HFF-Myc (cell line): ENCODE measurements at regions not wholly inside any gene's neighbourhood (a gene's known extent, or its start where the extent isn't known, plus 50 kb on each side); places are given as distances from the start of the nearest gene placed in this dataset.

ENCODE experiments used
- DNase-seq: peaks from one replicate; pipeline ENCODE4 v3.0.0-alpha.2; 2011; ENCODE audit warnings: low read depth; ENCODE audit errors: extremely low read depth
- H3K4me3 ChIP-seq: replicated peaks from 2 replicates; pipeline ENCODE4 v1.5.1; 2011; ENCODE audit warnings: low read depth, mild to moderate bottlenecking, control low read depth, low read length
- TF ChIP-seq, protein P1 (sequence below): IDR thresholded peaks from 2 replicates; pipeline ENCODE4 v1.5.1; 2012; ENCODE audit warnings: mild to moderate bottlenecking, low read depth, low read length, control low read depth; ENCODE audit errors: missing control alignments

DNA sequence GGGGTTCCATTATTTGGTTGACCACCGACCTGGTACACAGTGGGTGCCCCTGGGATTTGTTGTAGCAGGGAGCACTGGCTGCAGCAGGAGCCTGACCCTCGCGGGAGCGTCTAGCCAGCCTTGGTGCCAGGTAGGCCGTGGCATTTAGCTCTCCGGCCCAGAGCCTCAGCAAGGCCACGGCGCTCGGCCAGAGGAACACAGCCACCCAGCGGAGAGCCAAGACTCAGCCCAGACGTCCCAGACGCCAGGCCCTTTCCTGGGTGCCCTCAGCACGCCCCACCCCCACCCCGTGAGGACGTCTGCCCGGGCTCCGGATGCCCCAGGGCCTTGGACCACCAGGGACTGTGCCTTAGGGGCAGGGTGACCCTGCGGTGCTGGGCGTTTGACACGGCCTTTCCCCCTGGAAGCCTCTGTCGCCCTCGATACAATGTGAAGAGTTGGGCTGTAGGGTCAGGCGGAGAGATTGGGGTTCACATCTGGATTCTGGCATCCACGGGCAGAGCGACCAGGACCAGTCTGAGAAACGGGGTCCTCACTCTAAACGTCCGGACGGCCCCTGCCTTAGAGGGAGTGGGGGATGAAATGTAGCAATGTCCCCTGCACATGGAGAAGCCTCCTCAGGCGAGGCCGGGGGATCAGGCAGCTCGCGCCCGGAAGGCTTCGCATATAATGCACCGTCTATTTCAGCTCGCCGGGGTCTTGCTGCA is 99.2 kb upstream of the FGF3 start:
- TF ChIP-seq, protein P1, sequence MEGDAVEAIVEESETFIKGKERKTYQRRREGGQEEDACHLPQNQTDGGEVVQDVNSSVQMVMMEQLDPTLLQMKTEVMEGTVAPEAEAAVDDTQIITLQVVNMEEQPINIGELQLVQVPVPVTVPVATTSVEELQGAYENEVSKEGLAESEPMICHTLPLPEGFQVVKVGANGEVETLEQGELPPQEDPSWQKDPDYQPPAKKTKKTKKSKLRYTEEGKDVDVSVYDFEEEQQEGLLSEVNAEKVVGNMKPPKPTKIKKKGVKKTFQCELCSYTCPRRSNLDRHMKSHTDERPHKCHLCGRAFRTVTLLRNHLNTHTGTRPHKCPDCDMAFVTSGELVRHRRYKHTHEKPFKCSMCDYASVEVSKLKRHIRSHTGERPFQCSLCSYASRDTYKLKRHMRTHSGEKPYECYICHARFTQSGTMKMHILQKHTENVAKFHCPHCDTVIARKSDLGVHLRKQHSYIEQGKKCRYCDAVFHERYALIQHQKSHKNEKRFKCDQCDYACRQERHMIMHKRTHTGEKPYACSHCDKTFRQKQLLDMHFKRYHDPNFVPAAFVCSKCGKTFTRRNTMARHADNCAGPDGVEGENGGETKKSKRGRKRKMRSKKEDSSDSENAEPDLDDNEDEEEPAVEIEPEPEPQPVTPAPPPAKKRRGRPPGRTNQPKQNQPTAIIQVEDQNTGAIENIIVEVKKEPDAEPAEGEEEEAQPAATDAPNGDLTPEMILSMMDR, result no peak
- H3K4me3 ChIP-seq, result no peak overlapping the region
- DNase-seq, result no peak

DNA sequence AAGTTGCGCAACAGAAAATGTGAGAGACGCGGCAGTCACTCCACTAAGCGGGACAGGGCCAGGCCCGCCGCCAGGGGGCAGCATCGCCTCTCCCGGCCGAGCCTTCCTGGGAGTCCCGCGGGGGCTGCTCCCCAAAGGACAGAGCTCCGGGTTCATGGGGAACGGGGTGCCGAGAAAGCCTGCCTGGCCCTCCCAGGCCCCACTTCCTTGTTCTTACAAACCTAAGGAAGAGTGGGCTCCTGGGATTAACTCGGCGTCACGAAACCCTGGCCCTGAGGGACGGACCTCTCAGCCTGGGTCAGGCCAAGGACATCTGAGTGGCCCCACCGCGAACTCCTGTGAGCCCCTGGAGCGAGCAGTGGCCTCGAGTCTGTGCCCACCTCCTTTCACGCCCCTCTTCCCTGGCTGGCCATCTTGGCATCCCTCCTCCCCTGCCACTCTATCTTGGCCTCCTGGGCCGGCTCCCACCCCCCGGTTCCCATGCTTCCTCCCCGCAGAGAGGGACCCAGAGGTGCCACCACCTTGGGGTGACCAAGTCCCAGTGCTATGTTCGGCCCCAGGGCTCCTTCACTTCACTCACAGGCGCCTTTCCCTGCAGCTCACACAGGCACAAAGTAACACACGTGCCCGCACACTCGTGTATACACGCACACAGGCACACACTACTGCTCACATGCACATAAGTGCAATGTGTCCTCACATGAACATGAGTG is 99.9 kb upstream of the FGF3 start:
- no peak overlapping the region for H3K4me3 ChIP-seq
- TF ChIP-seq, protein P1, result peak; percentile 92
- no peak for DNase-seq

DNA sequence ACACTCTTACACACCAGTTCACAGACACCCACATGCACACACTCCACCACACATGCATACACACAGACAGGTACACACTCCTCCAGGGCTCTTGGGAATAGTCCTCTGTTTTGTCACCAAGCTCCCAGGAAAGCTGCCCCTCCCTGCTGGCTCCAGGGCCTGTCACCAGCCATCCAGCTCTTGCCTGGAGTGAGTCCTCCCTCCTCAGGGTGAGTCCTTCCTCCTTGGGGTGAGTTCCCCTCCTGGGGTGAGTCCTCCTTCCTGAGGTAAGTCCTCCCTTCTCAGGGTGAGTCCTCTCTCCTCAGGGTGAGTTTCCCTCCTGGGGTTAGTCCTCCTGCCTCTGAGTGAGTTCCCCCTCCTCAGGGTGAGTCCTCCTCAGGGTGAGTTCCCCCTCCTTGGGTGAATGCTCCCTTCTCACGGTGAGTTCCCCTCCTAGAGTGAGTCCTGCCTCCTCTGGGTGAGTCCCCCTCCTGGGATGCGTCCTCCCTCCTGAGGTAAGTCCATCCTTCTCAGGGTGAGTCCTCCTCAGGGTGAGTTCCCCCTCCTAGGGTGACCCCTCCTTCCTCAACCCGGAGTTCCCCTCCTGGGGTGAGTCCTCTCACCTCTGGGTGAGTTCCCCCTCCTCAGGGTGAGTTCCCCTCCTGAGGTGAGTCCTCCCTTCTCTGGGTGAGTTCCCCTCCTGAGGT is 100.6 kb upstream of the FGF3 start:
- H3K4me3 ChIP-seq, result no peak overlapping the region
- DNase-seq, result no peak
- TF ChIP-seq, protein P1, result no peak

DNA sequence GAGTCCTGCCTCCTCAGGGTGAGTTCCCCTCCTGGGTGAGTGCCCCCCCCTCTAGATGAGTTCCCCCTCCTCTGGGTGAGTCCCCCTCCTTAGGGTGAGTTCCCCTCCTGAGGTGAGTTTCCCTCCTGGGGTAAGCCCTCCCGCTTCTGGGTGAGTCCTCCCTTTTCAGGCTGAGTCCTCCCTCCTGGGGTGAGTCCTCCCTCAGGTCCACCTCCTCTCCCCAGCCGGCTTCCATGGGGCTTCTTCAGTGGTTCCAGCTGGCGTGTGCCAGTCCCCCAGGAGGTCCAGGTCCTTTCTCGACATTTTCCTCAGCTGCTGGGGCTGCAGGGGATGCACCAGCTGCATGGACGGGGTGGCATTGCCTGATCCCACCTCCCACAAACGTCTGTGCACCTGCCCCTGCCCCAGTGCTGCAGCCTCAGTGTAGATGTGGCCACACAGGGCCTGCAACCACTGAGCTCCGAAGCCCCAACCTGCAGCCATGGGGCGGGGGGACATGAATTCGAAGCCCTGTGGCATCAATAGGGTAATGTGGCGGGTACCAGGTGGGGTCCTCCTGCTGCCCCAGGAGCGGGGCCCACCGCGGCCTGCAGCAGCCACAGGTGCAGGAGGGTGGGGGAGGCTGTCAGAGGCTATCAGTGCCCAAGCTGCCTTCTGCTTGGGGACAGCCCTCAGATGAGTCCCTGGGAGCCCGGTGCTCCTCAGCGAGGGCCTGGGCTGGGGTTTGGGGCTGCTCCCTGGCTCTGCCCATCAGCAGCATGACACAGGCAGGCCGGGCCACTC is 101.3 kb upstream of the FGF3 start:
- TF ChIP-seq, protein P1, result no peak
- H3K4me3 ChIP-seq, result no peak overlapping the region
- no peak for DNase-seq

DNA sequence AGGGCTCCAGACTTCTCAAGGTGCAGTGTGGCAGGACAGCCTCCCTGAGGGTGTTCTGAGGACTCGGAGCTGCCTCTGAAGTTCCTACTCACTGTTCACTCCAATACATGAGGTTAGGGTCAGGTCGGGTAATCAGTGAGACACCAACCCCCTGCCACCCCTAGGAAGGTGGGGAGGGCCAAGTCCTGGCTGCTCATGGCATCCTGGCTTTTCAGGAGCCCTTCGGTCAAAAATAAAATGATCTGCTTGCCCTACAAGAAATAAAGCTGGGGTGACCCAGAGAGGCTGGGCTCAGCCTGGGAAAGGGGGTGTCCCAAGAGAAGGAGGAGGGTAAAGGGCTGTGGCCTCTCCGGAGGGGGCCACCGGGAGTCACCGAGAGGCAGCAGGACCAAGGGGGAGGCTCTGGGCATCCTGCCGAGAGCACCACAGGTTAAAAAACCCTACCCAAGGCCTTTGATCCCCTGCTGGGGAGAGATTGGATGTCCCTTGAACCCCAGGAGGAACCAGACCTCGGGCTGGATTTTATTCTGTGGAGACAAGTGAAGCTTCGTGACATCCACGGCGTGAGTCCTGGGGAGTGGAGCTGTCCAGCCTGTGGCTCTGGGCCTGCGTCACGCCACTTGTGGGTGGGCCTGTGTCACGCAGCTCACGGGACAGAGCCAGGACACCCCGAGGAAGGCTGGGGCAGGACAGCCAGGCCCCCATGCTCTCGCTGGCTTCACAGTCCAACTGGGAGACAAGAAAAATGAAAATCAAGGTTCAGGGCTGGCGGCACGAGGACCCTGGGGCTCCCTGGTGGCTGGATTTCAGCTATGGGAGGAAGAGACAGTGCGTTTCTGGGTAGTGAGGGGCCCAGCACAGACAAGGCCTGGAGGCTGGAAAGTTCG is 102.2 kb upstream of the FGF3 start:
- TF ChIP-seq, protein P1, result no peak
- no peak overlapping the region for H3K4me3 ChIP-seq
- DNase-seq, result no peak
